ENCODE measurements at regions not wholly inside any gene's neighbourhood (a gene's known extent, or its start where the extent isn't known, plus 50 kb on each side); places are given as distances from the start of the nearest gene placed in this dataset.

DNA sequence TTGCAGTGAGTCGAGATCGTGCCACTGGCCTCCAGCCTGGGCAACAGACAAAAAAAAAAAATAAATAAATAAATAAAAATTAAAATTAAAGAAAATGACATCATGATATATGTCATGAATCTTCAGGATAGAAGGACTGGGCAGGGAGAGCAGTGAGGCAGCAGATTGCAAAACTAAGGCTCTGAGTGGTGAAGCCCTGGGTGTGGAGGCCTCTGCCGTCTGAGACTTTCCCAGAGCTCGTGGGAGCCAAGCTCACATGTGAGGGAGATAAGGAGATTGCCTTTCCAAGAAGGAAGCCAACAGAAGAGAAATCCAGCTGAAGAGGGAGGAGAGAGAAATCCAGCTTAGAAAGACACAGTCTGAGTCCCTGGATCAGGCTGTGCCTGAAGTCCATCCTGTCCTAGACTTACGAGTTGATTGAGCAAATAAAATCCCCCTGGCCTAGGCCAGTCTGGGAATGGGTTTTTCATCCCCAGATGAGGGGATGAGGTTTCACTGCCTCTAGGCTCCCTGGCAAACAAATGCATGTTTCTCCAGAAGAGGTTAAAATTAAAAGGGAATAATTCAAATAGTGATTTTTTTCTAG is 142.0 kb upstream of the IGSF21 start:
- no peak for TF ChIP-seq CTCF (IDR thresholded peaks at IDR 0.05)
- H3K27ac ChIP-seq: no peak overlapping the region
- no peak overlapping the region for H3K4me3 ChIP-seq
- no peak for DNase-seq (ENCODE audit: low spot score)

GRCh38 chr1:17966341-17966740 is 141.3 kb upstream of the IGSF21 start:
- no peak overlapping the region for H3K4me3 ChIP-seq
- TF ChIP-seq CTCF (IDR thresholded peaks at IDR 0.05): no peak
- DNase-seq (ENCODE audit: low spot score): no peak
- H3K27ac ChIP-seq: no peak overlapping the region

DNA sequence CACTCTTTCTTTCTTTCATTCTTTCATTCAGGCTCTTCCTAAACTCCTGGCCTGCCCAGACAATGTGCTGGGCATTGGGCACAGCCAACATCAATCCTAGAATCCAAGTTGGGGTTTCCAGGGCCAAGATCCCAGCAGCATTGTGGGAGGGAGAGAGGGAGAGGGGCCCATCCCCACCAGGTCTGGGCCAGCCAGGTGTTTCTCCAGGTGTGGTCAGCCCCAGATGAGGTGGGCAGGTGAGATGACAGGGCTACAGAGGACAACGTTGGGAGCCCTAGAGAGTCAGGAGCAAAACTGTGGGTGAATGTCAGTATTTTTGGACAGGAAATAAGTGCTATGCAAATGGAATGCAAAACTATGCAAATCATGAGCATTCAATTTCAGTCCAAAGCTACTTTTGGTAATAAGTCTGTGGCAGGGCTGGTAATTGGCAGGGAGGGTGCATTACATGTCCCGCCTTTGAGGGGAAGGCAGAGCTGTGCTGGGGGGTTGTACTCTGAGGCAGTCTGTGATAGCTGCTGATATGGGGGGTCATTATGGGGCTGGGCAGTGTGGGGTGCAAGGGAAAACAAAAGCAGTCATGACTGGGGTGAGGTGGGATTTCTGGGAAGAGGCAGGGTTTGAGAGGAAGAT is 139.9 kb upstream of the IGSF21 start:
- no peak overlapping the region for H3K4me3 ChIP-seq
- no peak for TF ChIP-seq CTCF (IDR thresholded peaks at IDR 0.05)
- no peak for DNase-seq (ENCODE audit: low spot score)
- H3K27ac ChIP-seq: no peak overlapping the region

GRCh38 chr1:17970757-17971156 is 136.8 kb upstream of the IGSF21 start:
- Histone ChIP-seq H3K27ac (no peak overlapping the region), H3K4me3 (no peak overlapping the region)
- TF ChIP-seq CTCF (IDR thresholded peaks at IDR 0.05): no peak
- no peak for DNase-seq (ENCODE audit: low spot score)

DNA sequence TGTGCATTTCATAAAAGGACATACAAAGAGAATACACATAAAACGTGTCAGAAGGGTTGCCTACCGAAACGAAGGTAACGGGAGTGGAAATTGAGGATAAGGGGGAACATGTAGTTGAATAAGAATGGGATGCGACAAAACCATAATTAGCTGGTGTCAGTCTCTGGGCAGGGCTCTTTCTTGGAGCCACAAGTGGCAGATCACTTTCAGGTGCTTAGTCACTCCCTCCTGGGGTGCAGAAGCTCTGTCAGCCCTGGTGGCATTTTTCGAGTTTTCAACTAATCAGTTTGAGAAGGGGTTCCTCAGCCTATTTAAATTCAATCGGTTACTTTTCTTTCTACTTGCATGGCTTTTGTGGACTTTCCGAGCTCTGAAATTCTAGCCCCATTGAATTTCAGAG is 133.9 kb upstream of the IGSF21 start:
- no peak overlapping the region for H3K27ac ChIP-seq
- DNase-seq (ENCODE audit: low spot score): no peak
- no peak overlapping the region for H3K4me3 ChIP-seq
- no peak for TF ChIP-seq CTCF (IDR thresholded peaks at IDR 0.05)

DNA sequence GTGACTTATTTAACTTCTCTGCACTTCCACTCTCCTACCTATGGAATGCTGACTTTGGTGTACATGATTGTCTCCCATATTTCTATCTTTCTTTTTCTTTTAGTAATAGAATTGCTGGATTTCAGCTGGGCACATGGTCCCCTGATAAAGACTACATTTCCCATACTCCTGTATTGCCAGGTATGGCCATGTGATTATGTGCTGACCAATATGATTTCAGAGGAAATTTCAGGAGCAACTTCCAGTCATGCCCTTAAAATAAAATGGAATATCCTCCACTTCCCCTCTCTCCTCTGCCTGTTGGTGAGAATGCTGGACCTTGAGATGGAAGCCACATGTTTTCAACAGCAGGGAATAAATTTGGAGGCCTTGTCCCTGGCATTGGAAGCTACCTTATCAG is 130.7 kb upstream of the IGSF21 start:
- Histone ChIP-seq H3K27ac (no peak overlapping the region), H3K4me3 (no peak overlapping the region)
- TF ChIP-seq CTCF (IDR thresholded peaks at IDR 0.05): no peak
- DNase-seq (ENCODE audit: low spot score): no peak

- no peak for TF ChIP-seq CTCF (IDR thresholded peaks at IDR 0.05)
- Histone ChIP-seq H3K27ac (no peak overlapping the region), H3K4me3 (no peak overlapping the region)
- DNase-seq (ENCODE audit: low spot score): no peak
These were observed 129.6 kb upstream of the IGSF21 start for GRCh38 chr1:17978016-17978415.
